Aorta (tissue), 5 donors: ENCODE measurements at regions not wholly inside any gene's neighbourhood (a gene's known extent, or its start where the extent isn't known, plus 50 kb on each side); places are given as distances from the start of the nearest gene placed in this dataset.

ENCODE experiments used
- ATAC-seq: fragments of 200-7000 bp; cut with Tn5 transposase; one replicate; pipeline ENCODE4 v1.9.1; 2022; ENCODE audit warnings: moderate library complexity; ENCODE audit not compliant: low FRiP score
- DNase-seq, 2 donors: peaks; one replicate each; pipeline ENCODE4 v3.0.0-alpha.2; 2020
- H3K27ac ChIP-seq, 2 donors: one replicate each; pipeline ENCODE4 v1.5.1; 2013; ENCODE audit warnings: low read length in 2 of 2, mild to moderate bottlenecking in 2 of 2, moderate library complexity in 2 of 2, control low read depth in 1 of 2, inconsistent platforms in 1 of 2, low read depth in 1 of 2
- H3K27me3 ChIP-seq, 2 donors: one replicate each; pipeline ENCODE4 v1.6.1; 2013; ENCODE audit warnings: control low read depth in 1 of 2, low read length in 1 of 2, mild to moderate bottlenecking in 1 of 2, moderate library complexity in 1 of 2; ENCODE audit not compliant: insufficient read depth in 2 of 2, control insufficient read depth in 1 of 2
- H3K36me3 ChIP-seq, 2 donors: one replicate each; pipeline ENCODE4 v1.6.1; 2013; ENCODE audit warnings: control low read depth in 1 of 2, low read length in 1 of 2, mild to moderate bottlenecking in 1 of 2; ENCODE audit not compliant: insufficient read depth in 2 of 2, control insufficient read depth in 1 of 2
- H3K4me1 ChIP-seq, 2 donors: one replicate each; pipeline ENCODE4 v1.6.1; 2013; ENCODE audit warnings: low read length in 2 of 2, control low read depth in 1 of 2, mild to moderate bottlenecking in 1 of 2, moderate library complexity in 1 of 2; ENCODE audit not compliant: insufficient read depth in 2 of 2, control insufficient read depth in 1 of 2
- H3K4me3 ChIP-seq, 2 donors: one replicate each; pipeline ENCODE4 v1.5.1; 2013; ENCODE audit warnings: low read length in 2 of 2, control low read depth in 1 of 2, mild to moderate bottlenecking in 1 of 2
- H3K9me3 ChIP-seq: one replicate; pipeline ENCODE4 v1.6.1; 2013; ENCODE audit warnings: mild to moderate bottlenecking, low read length; ENCODE audit not compliant: control insufficient read depth
- WGBS, 2 donors: extraction: QIAGEN DNeasy Blood & Tissue Kit; methylation state at CpG; one replicate each; pipeline ENCODE4 v1.1.7; 2013; 5-methylcytosine and 5-hydroxymethylcytosine counted together
- intact Hi-C, 2 donors: fragments of 100-400 bp; cut with DNase I; formaldehyde crosslinking; loops; one replicate each; pipeline versions ENCODE4 v1.14.2 to v1.15.0; 2022
- donor health status: healthy with polysubstance abuse.
- donor health status: Bipolar disorder and iron deficiency.
- donor health status: DM: no; HTN: no; CAD: no.
- donor health status: DM: no; HTN: no; CAD: no.
- donor health status: DM: yes; HTN: yes; CAD: no.

- Histone ChIP-seq H3K4me3 (no peak overlapping the region), H3K27ac (no peak overlapping the region), H3K4me1 (no peaks in the 10 kb centered on the region), H3K9me3 (no peaks in the 10 kb centered on the region), H3K27me3 (no peaks in the 10 kb centered on the region), H3K36me3 (no peaks in the 10 kb centered on the region)
- intact Hi-C loops = no loop called here
- ATAC-seq (no peak), DNase-seq (peak in 1 of 2 donors; percentile 53)
- 78 to 81% methylated on average over 6 of the region's 6 CpGs for WGBS, 2 donors
Measured at GRCh38 chr4:33864290-33864859, 2379.9 kb downstream of the ARAP2 start.

GRCh38 chr4:33873791-33874190 lies 2370.5 kb downstream of the ARAP2 start:
- intact Hi-C loops = no loop called here
- WGBS, 2 donors = 85 to 86% methylated on average over 1 of the region's 1 CpG

GRCh38 chr4:33878710-33879109 lies 2365.6 kb downstream of the ARAP2 start:
- DNase-seq = no peak
- Histone ChIP-seq H3K27ac (no peak overlapping the region), H3K27me3 (no peaks in the 10 kb centered on the region), H3K36me3 (no peaks in the 10 kb centered on the region), H3K4me3 (no peak overlapping the region), H3K4me1 (no peaks in the 10 kb centered on the region), H3K9me3 (no peaks in the 10 kb centered on the region)
- intact Hi-C loops = no loop called here
- ATAC-seq = no peak

More at GRCh38 chr4:33873791-33874190, 2370.5 kb downstream of the ARAP2 start:
- no peak overlapping the region for H3K4me3 ChIP-seq
- H3K9me3 ChIP-seq = no peaks in the 10 kb centered on the region
- no peak overlapping the region for H3K27ac ChIP-seq
- H3K36me3 ChIP-seq = no peaks in the 10 kb centered on the region
- H3K4me1 ChIP-seq = no peaks in the 10 kb centered on the region
- ATAC-seq = no peak
- no peaks in the 10 kb centered on the region for H3K27me3 ChIP-seq
- no peak for DNase-seq

GRCh38 chr4:33881176-33881575 lies 2363.1 kb downstream of the ARAP2 start:
- intact Hi-C loops = no loop called here
- Histone ChIP-seq H3K27ac (no peak overlapping the region), H3K9me3 (no peaks in the 10 kb centered on the region), H3K27me3 (no peaks in the 10 kb centered on the region), H3K36me3 (no peaks in the 10 kb centered on the region), H3K4me1 (no peaks in the 10 kb centered on the region), H3K4me3 (no peak overlapping the region)
- ATAC-seq = no peak
- DNase-seq = no peak
- 7 to 9% methylated on average over 1 of the region's 1 CpG for WGBS, 2 donors

GRCh38 chr4:33882246-33882990 lies 2361.9 kb downstream of the ARAP2 start:
- Histone ChIP-seq H3K27me3 (no peaks in the 10 kb centered on the region), H3K27ac (no peak overlapping the region), H3K36me3 (no peaks in the 10 kb centered on the region), H3K9me3 (no peaks in the 10 kb centered on the region), H3K4me1 (no peaks in the 10 kb centered on the region), H3K4me3 (no peak overlapping the region)
- intact Hi-C loops = no loop called here
- no peak for ATAC-seq
- no peak for DNase-seq
- 57 to 64% methylated on average over 4 of the region's 4 CpGs for WGBS, 2 donors

GRCh38 chr4:33883111-33883510 lies 2361.2 kb downstream of the ARAP2 start:
- no peak for ATAC-seq
- H3K4me1 ChIP-seq = no peaks in the 10 kb centered on the region
- no peaks in the 10 kb centered on the region for H3K36me3 ChIP-seq
- intact Hi-C loops = no loop called here
- no peak overlapping the region for H3K4me3 ChIP-seq
- H3K9me3 ChIP-seq = no peaks in the 10 kb centered on the region
- no peaks in the 10 kb centered on the region for H3K27me3 ChIP-seq
- no peak for DNase-seq
- no peak overlapping the region for H3K27ac ChIP-seq

GRCh38 chr4:33886356-33886755 lies 2358.0 kb downstream of the ARAP2 start:
- H3K4me1 ChIP-seq = no peaks in the 10 kb centered on the region
- no peak overlapping the region for H3K4me3 ChIP-seq
- ATAC-seq (no peak), DNase-seq (no peak)
- intact Hi-C loops = no loop called here
- no peaks in the 10 kb centered on the region for H3K36me3 ChIP-seq
- H3K9me3 ChIP-seq = no peaks in the 10 kb centered on the region
- no peaks in the 10 kb centered on the region for H3K27me3 ChIP-seq
- H3K27ac ChIP-seq = no peak overlapping the region
- WGBS, 2 donors = 93 to 96% methylated on average over 8 of the region's 8 CpGs

- Histone ChIP-seq H3K27me3 (no peaks in the 10 kb centered on the region), H3K9me3 (no peaks in the 10 kb centered on the region), H3K4me3 (no peak overlapping the region), H3K27ac (no peak overlapping the region), H3K36me3 (no peaks in the 10 kb centered on the region), H3K4me1 (no peaks in the 10 kb centered on the region)
- no peak for DNase-seq
- intact Hi-C loops = no loop called here
- WGBS, 2 donors = 10 to 11% methylated on average over 3 of the region's 3 CpGs
- no peak for ATAC-seq
Measured at GRCh38 chr4:33890841-33891240, 2353.5 kb downstream of the ARAP2 start.

GRCh38 chr4:33911959-33912358 lies 2332.4 kb downstream of the ARAP2 start:
- Histone ChIP-seq H3K27ac (no peak overlapping the region), H3K4me3 (no peak overlapping the region), H3K36me3 (no peaks in the 10 kb centered on the region), H3K4me1 (no peaks in the 10 kb centered on the region), H3K9me3 (no peaks in the 10 kb centered on the region), H3K27me3 (no peaks in the 10 kb centered on the region)
- no peak for ATAC-seq
- intact Hi-C loops = no loop called here
- no peak for DNase-seq
- 6 to 10% methylated on average over 1 of the region's 1 CpG for WGBS, 2 donors
